Spleen (tissue), 11 donors: ENCODE measurements at regions not wholly inside any gene's neighbourhood (a gene's known extent, or its start where the extent isn't known, plus 50 kb on each side); places are given as distances from the start of the nearest gene placed in this dataset.
"Not testable (repeated sequence)": the region's sequence is repeated elsewhere in the genome, so short reads cannot be mapped to it uniquely, and the experiment has no call there.

Experiments
- DNase-seq: peaks from one replicate; pipeline ENCODE4 v3.0.0-alpha.2; 2020
- H3K27ac ChIP-seq, 8 donors: fragments of 200-600 bp; sonication (generic) in 7 of 8; 1 replicate in 4 of 8; 2 replicates in 4 of 8; pipeline versions ENCODE4 v1.5.0 to v1.8.0; 2016 to 2021; ENCODE audit warnings: inconsistent platforms in 4 of 8, mild to moderate bottlenecking in 4 of 8, moderate library complexity in 1 of 8
- H3K27me3 ChIP-seq, 7 donors: fragments of 200-600 bp; sonication (generic) in 6 of 7; replicated peaks in 1 of 7; 1 replicate in 4 of 7; 2 replicates in 3 of 7; pipeline versions ENCODE4 v1.5.0 to v1.8.0; 2016 to 2021; ENCODE audit warnings: inconsistent platforms in 3 of 7, mild to moderate bottlenecking in 1 of 7
- H3K36me3 ChIP-seq, 6 donors: fragments of 200-600 bp; sonication (generic) in 5 of 6; 1 replicate in 4 of 6; 2 replicates in 2 of 6; pipeline versions ENCODE4 v1.5.0 to v1.8.0; 2016 to 2021; ENCODE audit warnings: inconsistent platforms in 2 of 6
- H3K4me1 ChIP-seq, 6 donors: fragments of 200-600 bp; sonication (generic) in 5 of 6; 1 replicate in 3 of 6; 2 replicates in 3 of 6; pipeline versions ENCODE4 v1.5.0 to v1.8.0; 2016 to 2021; ENCODE audit warnings: inconsistent platforms in 3 of 6
- H3K4me3 ChIP-seq, 8 donors: fragments of 200-600 bp; sonication (generic) in 7 of 8; 1 replicate in 4 of 8; 2 replicates in 4 of 8; pipeline versions ENCODE4 v1.5.0 to v1.8.0; 2016 to 2021; ENCODE audit warnings: inconsistent platforms in 4 of 8, mild to moderate bottlenecking in 4 of 8, moderate library complexity in 2 of 8
- H3K9me3 ChIP-seq, 8 donors: fragments of 200-600 bp; sonication (generic) in 7 of 8; 1 replicate in 4 of 8; 2 replicates in 4 of 8; pipeline versions ENCODE4 v1.5.0 to v1.8.0; 2016 to 2021; ENCODE audit warnings: inconsistent platforms in 4 of 8
- POLR2A ChIP-seq, 3 donors: fragments of 450-650 bp; IDR thresholded peaks; one replicate each; pipeline ENCODE4 v1.5.1; 2017; ENCODE audit warnings: antibody characterized with exemption in 3 of 3, mild to moderate bottlenecking in 1 of 3
- POLR2AphosphoS5 ChIP-seq, 3 donors: sonication (generic); formaldehyde crosslinking; IDR thresholded peaks; one replicate each; pipeline ENCODE4 v1.5.1; 2017; ENCODE audit warnings: antibody characterized with exemption in 3 of 3
- WGBS, 5 donors: extraction: QIAGEN DNeasy Blood & Tissue Kit in 3 of 5; methylation state at CpG; one replicate each; pipeline versions ENCODE4 v1.1.5 to v1.1.7; 2013 to 2018; 5-methylcytosine and 5-hydroxymethylcytosine counted together
- intact Hi-C: fragments of 100-400 bp; cut with DNase I; formaldehyde crosslinking; loops from one replicate; pipeline ENCODE4 v1.15.0; 2023; ENCODE audit warnings: low total_unique reads
- TF ChIP-seq, protein P1 (sequence below), 11 experiments: fragments of 200-600 bp in 7 of 11; fragments of 450-650 bp in 4 of 11; sonication (generic) in 4 of 11; IDR thresholded peaks in 8 of 11; conservative IDR thresholded peaks in 3 of 11; 1 replicate in 7 of 11; 2 replicates in 4 of 11; pipeline versions ENCODE4 v1.4.0 to v1.8.0; 2016 to 2021; ENCODE audit warnings: antibody characterized with exemption in 11 of 11, inconsistent platforms in 4 of 11, mild to moderate bottlenecking in 1 of 11
- donor health status: healthy with polysubstance abuse.
- donor health status: DM: no; HTN: no; CAD: no; lungs with moderate emphysema.
- donor health status: DM: no; HTN: no; CAD: no.
- donor health status: Bipolar disorder and iron deficiency.
- donor health status: healthy.
- donor health status: DM: no; HTN: no; CAD: no.
- donor health status: DM: yes; HTN: yes; CAD: no.

DNA sequence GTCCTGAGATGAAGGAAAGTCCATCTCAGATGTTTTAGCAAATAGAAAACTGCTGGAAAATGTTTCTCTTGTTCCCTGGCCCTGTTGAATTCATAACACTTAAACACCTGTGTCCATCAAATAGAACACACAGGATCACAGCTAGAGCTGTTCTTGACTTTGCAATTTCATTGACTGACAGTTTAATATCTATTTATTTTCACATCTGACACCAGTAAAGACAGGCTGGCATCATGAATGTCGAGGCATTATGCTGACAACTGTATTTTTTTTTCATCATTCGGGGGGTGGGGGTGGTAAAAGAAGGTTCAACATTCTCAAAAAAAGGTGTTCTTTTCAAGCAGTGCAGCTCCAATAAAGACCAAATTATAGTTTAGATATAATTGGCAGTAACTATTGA, 591.2 kb upstream of the PTBP2 start:
- TF ChIP-seq, protein P1, sequence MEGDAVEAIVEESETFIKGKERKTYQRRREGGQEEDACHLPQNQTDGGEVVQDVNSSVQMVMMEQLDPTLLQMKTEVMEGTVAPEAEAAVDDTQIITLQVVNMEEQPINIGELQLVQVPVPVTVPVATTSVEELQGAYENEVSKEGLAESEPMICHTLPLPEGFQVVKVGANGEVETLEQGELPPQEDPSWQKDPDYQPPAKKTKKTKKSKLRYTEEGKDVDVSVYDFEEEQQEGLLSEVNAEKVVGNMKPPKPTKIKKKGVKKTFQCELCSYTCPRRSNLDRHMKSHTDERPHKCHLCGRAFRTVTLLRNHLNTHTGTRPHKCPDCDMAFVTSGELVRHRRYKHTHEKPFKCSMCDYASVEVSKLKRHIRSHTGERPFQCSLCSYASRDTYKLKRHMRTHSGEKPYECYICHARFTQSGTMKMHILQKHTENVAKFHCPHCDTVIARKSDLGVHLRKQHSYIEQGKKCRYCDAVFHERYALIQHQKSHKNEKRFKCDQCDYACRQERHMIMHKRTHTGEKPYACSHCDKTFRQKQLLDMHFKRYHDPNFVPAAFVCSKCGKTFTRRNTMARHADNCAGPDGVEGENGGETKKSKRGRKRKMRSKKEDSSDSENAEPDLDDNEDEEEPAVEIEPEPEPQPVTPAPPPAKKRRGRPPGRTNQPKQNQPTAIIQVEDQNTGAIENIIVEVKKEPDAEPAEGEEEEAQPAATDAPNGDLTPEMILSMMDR (IDR thresholded peaks at IDR 0.05 in 8 of 11, conservative IDR thresholded peaks at IDR 0.05 in 3 of 11) = no peak
- no peak for TF ChIP-seq POLR2A (IDR thresholded peaks at IDR 0.05)
- no peak for TF ChIP-seq POLR2AphosphoS5 (IDR thresholded peaks at IDR 0.05)
- peaks cover 0 to 16% (median 0%) of the 10 kb centered on the region in 8 donors for H3K9me3 ChIP-seq
- H3K27me3 ChIP-seq = no peaks in the 10 kb centered on the region
- no peak overlapping the region for H3K4me3 ChIP-seq
- no peak for DNase-seq
- no peaks in the 10 kb centered on the region for H3K36me3 ChIP-seq
- intact Hi-C loops = no loop called here
- H3K27ac ChIP-seq = no peak overlapping the region
- 64 to 80% (median 75%) methylated on average over 2 of the region's 2 CpGs for WGBS, 5 donors
- no peaks in the 10 kb centered on the region for H3K4me1 ChIP-seq

DNA sequence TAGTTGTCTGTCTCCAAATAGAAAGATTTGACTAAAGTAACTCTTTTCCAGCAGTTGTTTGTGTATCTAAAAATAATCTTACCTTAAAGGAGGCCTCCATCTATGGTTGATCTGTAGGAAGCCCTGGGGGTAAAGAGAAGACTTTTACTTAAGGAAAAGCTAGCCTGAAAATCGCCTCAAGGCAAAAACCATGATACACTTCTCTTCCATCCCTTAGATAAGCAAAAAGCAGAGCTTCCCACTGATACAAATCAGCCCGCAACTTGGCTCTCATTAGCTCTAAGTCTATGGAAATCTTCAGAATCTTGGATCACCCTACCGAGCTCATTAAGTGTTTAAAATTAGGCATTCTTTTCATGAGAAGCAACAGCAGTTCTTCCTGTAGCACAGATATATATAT, 576.9 kb upstream of the PTBP2 start:
- no peak for DNase-seq
- no peaks in the 10 kb centered on the region for H3K27me3 ChIP-seq
- no peaks in the 10 kb centered on the region for H3K4me1 ChIP-seq
- 75 to 89% (median 77%) methylated on average over 3 of the region's 3 CpGs for WGBS, 5 donors
- no peak overlapping the region for H3K27ac ChIP-seq
- no peak overlapping the region for H3K4me3 ChIP-seq
- no peak for TF ChIP-seq POLR2A (IDR thresholded peaks at IDR 0.05)
- no peak for TF ChIP-seq POLR2AphosphoS5 (IDR thresholded peaks at IDR 0.05)
- TF ChIP-seq, protein P1 (IDR thresholded peaks at IDR 0.05 in 8 of 11, conservative IDR thresholded peaks at IDR 0.05 in 3 of 11) = no peak
- peaks cover 0 to 47% (median 7%) of the 10 kb centered on the region in 8 donors for H3K9me3 ChIP-seq
- intact Hi-C loops = no loop called here
- H3K36me3 ChIP-seq = no peaks in the 10 kb centered on the region

DNA sequence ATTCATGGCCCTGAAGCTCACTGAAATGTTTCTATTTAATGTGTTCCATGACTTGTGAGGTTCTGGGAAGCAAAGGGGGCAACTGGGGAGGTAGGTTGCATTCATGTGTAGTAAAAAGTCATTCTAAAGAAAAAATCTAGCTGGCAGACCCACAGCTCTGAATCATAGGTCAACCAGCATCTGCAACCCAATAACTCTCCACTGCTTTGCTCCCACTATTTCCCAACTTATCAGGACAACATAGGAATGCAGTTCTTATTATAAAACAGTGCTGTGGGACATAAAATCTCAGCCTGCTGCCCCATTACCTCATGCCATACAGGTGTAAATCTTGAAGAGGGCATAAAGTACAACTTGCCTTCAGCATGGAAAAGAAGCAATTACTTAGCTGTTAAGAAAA, 576.1 kb upstream of the PTBP2 start:
- H3K4me1 ChIP-seq = no peaks in the 10 kb centered on the region
- intact Hi-C loops = no loop called here
- no peak for DNase-seq
- H3K36me3 ChIP-seq = no peaks in the 10 kb centered on the region
- TF ChIP-seq POLR2AphosphoS5 (IDR thresholded peaks at IDR 0.05) (no peak), POLR2A (IDR thresholded peaks at IDR 0.05) (no peak)
- TF ChIP-seq, protein P1 (IDR thresholded peaks at IDR 0.05 in 8 of 11, conservative IDR thresholded peaks at IDR 0.05 in 3 of 11) = no peak
- H3K4me3 ChIP-seq = no peak overlapping the region
- H3K27ac ChIP-seq = no peak overlapping the region
- peaks cover 0 to 48% (median 10%) of the 10 kb centered on the region in 8 donors for H3K9me3 ChIP-seq
- no peaks in the 10 kb centered on the region for H3K27me3 ChIP-seq

DNA sequence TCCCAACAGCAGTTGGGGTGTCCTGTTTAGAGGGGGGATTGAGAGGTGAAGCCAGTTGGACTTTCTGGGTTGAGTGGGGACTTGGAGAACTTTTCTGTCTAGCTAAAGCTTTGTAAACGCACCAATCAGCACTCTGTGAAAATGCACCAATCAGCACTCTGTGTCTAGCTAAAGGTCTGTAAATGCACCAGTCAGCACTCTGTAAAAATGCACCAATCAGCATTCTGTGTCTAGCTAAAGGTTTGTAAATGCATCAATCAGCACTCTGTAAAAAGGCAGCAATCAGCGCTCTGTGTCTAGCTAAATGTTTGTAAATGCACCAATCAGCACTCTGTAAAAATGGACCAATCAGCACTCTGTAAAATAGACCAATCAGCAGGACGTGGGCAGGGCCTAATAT, 568.6 kb upstream of the PTBP2 start:
- intact Hi-C loops, H3K27me3 ChIP-seq: not testable (repeated sequence)

DNA sequence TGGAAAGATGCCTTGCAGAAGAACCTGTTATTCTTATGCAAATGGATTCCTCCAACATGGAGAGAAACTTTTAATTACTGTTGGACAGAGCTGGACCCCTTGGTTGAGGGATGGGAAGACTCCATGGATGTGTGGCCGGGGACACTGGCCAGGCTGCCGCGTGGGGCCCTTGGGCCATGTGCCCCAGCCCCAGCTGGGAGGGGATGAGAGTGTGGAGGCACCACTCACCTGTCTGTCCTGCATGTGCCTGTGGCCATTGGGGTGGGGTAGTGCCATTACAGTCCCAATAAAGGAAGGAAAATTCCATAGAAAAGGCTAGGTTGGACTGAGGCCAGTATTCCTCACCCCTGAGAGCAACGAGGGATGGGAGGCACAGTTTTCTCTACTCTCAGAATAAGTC, 564.5 kb upstream of the PTBP2 start:
- H3K36me3 ChIP-seq = no peaks in the 10 kb centered on the region

More for the DNA sequence above, 568.6 kb upstream of the PTBP2 start:
- not testable (repeated sequence) for H3K4me1 ChIP-seq, H3K27ac ChIP-seq, H3K4me3 ChIP-seq, H3K36me3 ChIP-seq, DNase-seq
- 78 to 86% (median 83%) methylated on average over 3 of the region's 3 CpGs for WGBS, 5 donors
- peaks cover 0 to 96% (median 61%) of the 10 kb centered on the region in 8 donors for H3K9me3 ChIP-seq

More for the DNA sequence above, 564.5 kb upstream of the PTBP2 start:
- peaks cover 0 to 63% (median 56%) of the 10 kb centered on the region in 8 donors for H3K9me3 ChIP-seq
- H3K4me3 ChIP-seq = no peak overlapping the region
- intact Hi-C loops = no loop called here
- H3K27me3 ChIP-seq = no peaks in the 10 kb centered on the region
- no peaks in the 10 kb centered on the region for H3K4me1 ChIP-seq
- WGBS, 5 donors = 76 to 90% (median 84%) methylated on average over 4 of the region's 4 CpGs
- H3K27ac ChIP-seq = no peak overlapping the region
- TF ChIP-seq POLR2A (IDR thresholded peaks at IDR 0.05) = no peak
- no peak for TF ChIP-seq POLR2AphosphoS5 (IDR thresholded peaks at IDR 0.05)
- TF ChIP-seq, protein P1 (IDR thresholded peaks at IDR 0.05 in 8 of 11, conservative IDR thresholded peaks at IDR 0.05 in 3 of 11) = no peak
- DNase-seq = no peak
